A673 (cell line): ENCODE measurements at regions not wholly inside any gene's neighbourhood (a gene's known extent, or its start where the extent isn't known, plus 50 kb on each side); places are given as distances from the start of the nearest gene placed in this dataset.

Source experiments
- BruUV-seq: library from RNA; stranded (reverse); fragments of 400-500 nt; replicated peaks from 2 replicates; lab custom pipeline; 2021; lab: Mats Ljungman, UMichigan
- CTCF ChIA-PET: fragments of 300-600 bp; sonication (Branson Sonifier 250); formaldehyde crosslinking; loops from one replicate; lab custom pipeline; 2022; ENCODE audit warnings: antibody characterized with exemption; lab: Charles Lee
- POLR2A ChIA-PET: fragments of 300-600 bp; sonication (Branson Sonifier 250); formaldehyde crosslinking; loops from one replicate; lab custom pipeline; 2022; ENCODE audit warnings: antibody characterized with exemption; ENCODE audit not compliant: low non-redundant PET; lab: Charles Lee
- DNase-seq: peaks from one replicate; pipeline ENCODE4 v3.0.0-alpha.2; 2015; ENCODE audit warnings: low spot score
- H3K27ac ChIP-seq: fragments of 200-600 bp; sonication (generic); 2 replicates; pipeline ENCODE4 v1.5.1; 2016; ENCODE audit warnings: mixed run types, low read depth, mild to moderate bottlenecking, mixed read lengths, antibody characterized with exemption, low read length; ENCODE audit not compliant: poor library complexity, severe bottlenecking
- H3K27me3 ChIP-seq: fragments of 200-600 bp; sonication (generic); replicated peaks from 2 replicates; pipeline ENCODE4 v1.6.1; 2017; ENCODE audit warnings: mixed run types, low read depth, mild to moderate bottlenecking, mixed read lengths, antibody characterized with exemption, low read length; ENCODE audit not compliant: insufficient read depth, poor library complexity
- H3K36me3 ChIP-seq: fragments of 200-600 bp; sonication (generic); 2 replicates; pipeline ENCODE4 v1.6.1; 2016; ENCODE audit warnings: mixed run types, mild to moderate bottlenecking, mixed read lengths, antibody characterized with exemption, low read length; ENCODE audit not compliant: insufficient read depth, poor library complexity, severe bottlenecking
- H3K4me1 ChIP-seq: fragments of 200-600 bp; sonication (generic); 2 replicates; pipeline ENCODE4 v1.6.1; 2017; ENCODE audit warnings: mixed run types, mild to moderate bottlenecking, mixed read lengths, antibody characterized with exemption, low read length; ENCODE audit not compliant: insufficient read depth, poor library complexity, severe bottlenecking
- H3K4me3 ChIP-seq: fragments of 200-600 bp; sonication (generic); 2 replicates; pipeline ENCODE4 v1.5.1; 2016; ENCODE audit warnings: low read depth, mixed run types, mild to moderate bottlenecking, mixed read lengths, low read length; ENCODE audit not compliant: poor library complexity, severe bottlenecking
- H3K9me3 ChIP-seq: fragments of 200-600 bp; sonication (generic); 2 replicates; pipeline ENCODE4 v1.6.1; 2016; ENCODE audit warnings: mixed run types, low read depth, mild to moderate bottlenecking, mixed read lengths, antibody characterized with exemption, low read length; ENCODE audit not compliant: poor library complexity, severe bottlenecking
- CTCF ChIP-seq: fragments of 300-800, 200-600 bp; sonication (generic); conservative IDR thresholded peaks from 2 replicates; pipeline ENCODE4 v1.5.1; 2017; ENCODE audit warnings: low read depth, mild to moderate bottlenecking, antibody characterized with exemption, low read length, moderate library complexity, mixed read lengths
- EZH2 ChIP-seq: fragments of 200-600 bp; sonication (generic); IDR thresholded peaks from 2 replicates; pipeline ENCODE4 v1.6.1; 2017; ENCODE audit warnings: borderline replicate concordance, low read depth, mild to moderate bottlenecking, mixed read lengths, antibody characterized with exemption, low read length; ENCODE audit not compliant: poor library complexity, severe bottlenecking
- intact Hi-C: fragments of 100-400 bp; cut with micrococcal nuclease; formaldehyde crosslinking; loops from one replicate; pipeline ENCODE4 v1.10.0; 2022; ENCODE audit not compliant: unreplicated experiment

- Histone ChIP-seq H3K27ac (no peak overlapping the region), H3K36me3 (no peaks in the 10 kb centered on the region), H3K9me3 (no peaks in the 10 kb centered on the region), H3K4me1 (peaks cover 8% of the 10 kb centered on the region), H3K27me3 (no peaks in the 10 kb centered on the region), H3K4me3 (no peak overlapping the region)
- ChIA-PET POLR2A (no interaction called here), CTCF (no interaction called here)
- no peak for TF ChIP-seq EZH2
- no peak for TF ChIP-seq CTCF
- intact Hi-C loops: no loop called here
- no TSS peak for BruUV-seq
- DNase-seq: peak; percentile 44
These were observed 609.7 kb downstream of the TNS3 start for GRCh38 chr7:46972205-46972604.

- DNase-seq: peak; percentile 64
- Histone ChIP-seq H3K27ac (no peak overlapping the region), H3K9me3 (peaks cover 11% of the 10 kb centered on the region), H3K36me3 (no peaks in the 10 kb centered on the region), H3K27me3 (no peaks in the 10 kb centered on the region), H3K4me1 (peaks cover 8% of the 10 kb centered on the region), H3K4me3 (no peak overlapping the region)
- no peak for TF ChIP-seq EZH2
- TF ChIP-seq CTCF: no peak
- no TSS peak for BruUV-seq
- CTCF ChIA-PET: no interaction called here
- intact Hi-C loops: no loop called here
- POLR2A ChIA-PET: interaction anchor here (0.5 kb wide), 1 partner anchor 115 kb away, joined by 3 read pairs; no protein-coding TSS in a partner anchor
These were observed 611.4 kb downstream of the TNS3 start for GRCh38 chr7:46970476-46970875.

GRCh38 chr7:46970131-46970430 is 611.8 kb downstream of the TNS3 start:
- POLR2A ChIA-PET: interaction anchor here (0.5 kb wide), 1 partner anchor 116 kb away, joined by 3 read pairs; no protein-coding TSS in a partner anchor
- Histone ChIP-seq H3K4me1 (peaks cover 8% of the 10 kb centered on the region), H3K27me3 (no peaks in the 10 kb centered on the region), H3K9me3 (peaks cover 15% of the 10 kb centered on the region), H3K27ac (no peak overlapping the region), H3K36me3 (no peaks in the 10 kb centered on the region), H3K4me3 (peak overlapping the region; percentile 19)
- DNase-seq: peak; percentile 58
- no TSS peak for BruUV-seq
- CTCF ChIA-PET: no interaction called here
- intact Hi-C loops: no loop called here
- TF ChIP-seq EZH2: no peak
- no peak for TF ChIP-seq CTCF
